ENCODE measurements at regions not wholly inside any gene's neighbourhood (a gene's known extent, or its start where the extent isn't known, plus 50 kb on each side); places are given as distances from the start of the nearest gene placed in this dataset.

DNA sequence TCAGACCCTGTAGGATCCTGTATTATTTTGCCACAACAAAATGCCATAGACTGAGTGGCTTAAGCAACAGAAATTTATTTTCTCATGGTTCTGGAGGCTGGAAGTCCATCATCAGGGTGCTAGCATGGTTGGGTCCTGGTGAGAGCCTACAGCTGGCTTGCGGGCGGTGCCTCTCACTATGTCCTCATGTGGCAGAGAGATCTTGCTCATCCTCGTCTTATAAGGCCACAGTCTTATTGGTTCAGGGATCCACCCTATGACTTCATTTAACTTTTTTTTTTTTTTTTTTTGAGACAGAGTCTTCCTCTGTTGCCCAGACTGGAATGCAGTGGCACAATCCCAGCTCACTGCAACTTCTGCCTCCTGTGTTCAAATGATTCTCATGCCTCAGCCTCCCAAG lies 90.9 kb downstream of the LSM5 start:
- no peaks in the 10 kb centered on the region for H3K9me3 ChIP-seq (ENCODE audit: control insufficient read depth in 4 of 4, low read length in 3 of 4)
- no peak overlapping the region for H3K27ac ChIP-seq (ENCODE audit: low read depth in 1 of 2, low read length in 2 of 2)
- DNase-seq (ENCODE audit: low spot score): no peak
- no peaks in the 10 kb centered on the region for H3K27me3 ChIP-seq (ENCODE audit: control insufficient read depth in 4 of 4, insufficient read depth in 4 of 4, low read length in 3 of 4)
- TF ChIP-seq TAF1 (conservative IDR thresholded peaks at IDR 0.05) (no peak), SP1 (IDR thresholded peaks at IDR 0.05) (no peak), FOXA1 (IDR thresholded peaks at IDR 0.05) (no peak), YY1 (IDR thresholded peaks at IDR 0.05) (no peak), JUND (IDR thresholded peaks at IDR 0.05) (no peak)
- TF ChIP-seq, protein P1, sequence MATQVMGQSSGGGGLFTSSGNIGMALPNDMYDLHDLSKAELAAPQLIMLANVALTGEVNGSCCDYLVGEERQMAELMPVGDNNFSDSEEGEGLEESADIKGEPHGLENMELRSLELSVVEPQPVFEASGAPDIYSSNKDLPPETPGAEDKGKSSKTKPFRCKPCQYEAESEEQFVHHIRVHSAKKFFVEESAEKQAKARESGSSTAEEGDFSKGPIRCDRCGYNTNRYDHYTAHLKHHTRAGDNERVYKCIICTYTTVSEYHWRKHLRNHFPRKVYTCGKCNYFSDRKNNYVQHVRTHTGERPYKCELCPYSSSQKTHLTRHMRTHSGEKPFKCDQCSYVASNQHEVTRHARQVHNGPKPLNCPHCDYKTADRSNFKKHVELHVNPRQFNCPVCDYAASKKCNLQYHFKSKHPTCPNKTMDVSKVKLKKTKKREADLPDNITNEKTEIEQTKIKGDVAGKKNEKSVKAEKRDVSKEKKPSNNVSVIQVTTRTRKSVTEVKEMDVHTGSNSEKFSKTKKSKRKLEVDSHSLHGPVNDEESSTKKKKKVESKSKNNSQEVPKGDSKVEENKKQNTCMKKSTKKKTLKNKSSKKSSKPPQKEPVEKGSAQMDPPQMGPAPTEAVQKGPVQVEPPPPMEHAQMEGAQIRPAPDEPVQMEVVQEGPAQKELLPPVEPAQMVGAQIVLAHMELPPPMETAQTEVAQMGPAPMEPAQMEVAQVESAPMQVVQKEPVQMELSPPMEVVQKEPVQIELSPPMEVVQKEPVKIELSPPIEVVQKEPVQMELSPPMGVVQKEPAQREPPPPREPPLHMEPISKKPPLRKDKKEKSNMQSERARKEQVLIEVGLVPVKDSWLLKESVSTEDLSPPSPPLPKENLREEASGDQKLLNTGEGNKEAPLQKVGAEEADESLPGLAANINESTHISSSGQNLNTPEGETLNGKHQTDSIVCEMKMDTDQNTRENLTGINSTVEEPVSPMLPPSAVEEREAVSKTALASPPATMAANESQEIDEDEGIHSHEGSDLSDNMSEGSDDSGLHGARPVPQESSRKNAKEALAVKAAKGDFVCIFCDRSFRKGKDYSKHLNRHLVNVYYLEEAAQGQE (IDR thresholded peaks at IDR 0.05): no peak
- no peak overlapping the region for H3K9ac ChIP-seq (ENCODE audit: low read depth in 1 of 2, low read length in 2 of 2)
- 64% methylated on average over 3 of the region's 3 CpGs for WGBS
- no peaks in the 10 kb centered on the region for H3K4me1 ChIP-seq (ENCODE audit: control insufficient read depth in 4 of 4, insufficient read depth in 4 of 4, low read length in 3 of 4)
- H3K4me3 ChIP-seq (ENCODE audit: low read depth in 1 of 3, low read length in 3 of 3): no peak overlapping the region
- H3K36me3 ChIP-seq (ENCODE audit: control insufficient read depth in 4 of 4, insufficient read depth in 3 of 4, low read depth in 1 of 4, low read length in 3 of 4): no peaks in the 10 kb centered on the region

DNA sequence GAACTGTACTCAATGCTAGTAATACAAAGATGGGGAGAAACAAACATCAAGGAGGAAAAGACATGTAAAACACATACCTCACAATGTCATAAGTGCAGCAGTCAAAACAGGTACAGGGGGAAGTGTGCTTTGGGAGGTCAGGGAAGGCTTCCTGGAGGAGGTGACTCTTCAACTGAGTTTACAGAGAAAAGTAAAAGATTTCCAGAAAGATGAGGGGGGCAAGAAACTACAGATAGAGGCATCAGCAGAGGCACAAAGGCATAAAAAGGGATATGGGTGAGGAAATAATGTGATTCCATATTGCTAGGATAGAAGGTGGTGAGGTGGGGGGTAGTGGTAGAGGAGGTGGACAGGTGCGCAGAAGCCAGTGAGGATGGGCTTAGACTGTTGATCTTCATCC lies 95.0 kb downstream of the LSM5 start:
- Histone ChIP-seq H3K4me3 (ENCODE audit: low read depth in 1 of 3, low read length in 3 of 3) (no peak overlapping the region), H3K36me3 (ENCODE audit: control insufficient read depth in 4 of 4, insufficient read depth in 3 of 4, low read depth in 1 of 4, low read length in 3 of 4) (no peaks in the 10 kb centered on the region), H3K27ac (ENCODE audit: low read depth in 1 of 2, low read length in 2 of 2) (no peak overlapping the region), H3K9ac (ENCODE audit: low read depth in 1 of 2, low read length in 2 of 2) (no peak overlapping the region), H3K27me3 (ENCODE audit: control insufficient read depth in 4 of 4, insufficient read depth in 4 of 4, low read length in 3 of 4) (no peaks in the 10 kb centered on the region), H3K9me3 (ENCODE audit: control insufficient read depth in 4 of 4, low read length in 3 of 4) (no peaks in the 10 kb centered on the region), H3K4me1 (ENCODE audit: control insufficient read depth in 4 of 4, insufficient read depth in 4 of 4, low read length in 3 of 4) (no peaks in the 10 kb centered on the region)
- 69% methylated on average over 1 of the region's 1 CpG for WGBS
- DNase-seq (ENCODE audit: low spot score): no peak
- TF ChIP-seq RXRA (IDR thresholded peaks at IDR 0.05): no peak
- TF ChIP-seq, protein P1 (IDR thresholded peaks at IDR 0.05): no peak
- TF ChIP-seq YY1 (IDR thresholded peaks at IDR 0.05): no peak
- no peak for TF ChIP-seq GABPA (IDR thresholded peaks at IDR 0.05 in 1 of 2, conservative IDR thresholded peaks at IDR 0.05 in 1 of 2)
- no peak for TF ChIP-seq FOXA2 (IDR thresholded peaks at IDR 0.05)
- TF ChIP-seq, protein P2, sequence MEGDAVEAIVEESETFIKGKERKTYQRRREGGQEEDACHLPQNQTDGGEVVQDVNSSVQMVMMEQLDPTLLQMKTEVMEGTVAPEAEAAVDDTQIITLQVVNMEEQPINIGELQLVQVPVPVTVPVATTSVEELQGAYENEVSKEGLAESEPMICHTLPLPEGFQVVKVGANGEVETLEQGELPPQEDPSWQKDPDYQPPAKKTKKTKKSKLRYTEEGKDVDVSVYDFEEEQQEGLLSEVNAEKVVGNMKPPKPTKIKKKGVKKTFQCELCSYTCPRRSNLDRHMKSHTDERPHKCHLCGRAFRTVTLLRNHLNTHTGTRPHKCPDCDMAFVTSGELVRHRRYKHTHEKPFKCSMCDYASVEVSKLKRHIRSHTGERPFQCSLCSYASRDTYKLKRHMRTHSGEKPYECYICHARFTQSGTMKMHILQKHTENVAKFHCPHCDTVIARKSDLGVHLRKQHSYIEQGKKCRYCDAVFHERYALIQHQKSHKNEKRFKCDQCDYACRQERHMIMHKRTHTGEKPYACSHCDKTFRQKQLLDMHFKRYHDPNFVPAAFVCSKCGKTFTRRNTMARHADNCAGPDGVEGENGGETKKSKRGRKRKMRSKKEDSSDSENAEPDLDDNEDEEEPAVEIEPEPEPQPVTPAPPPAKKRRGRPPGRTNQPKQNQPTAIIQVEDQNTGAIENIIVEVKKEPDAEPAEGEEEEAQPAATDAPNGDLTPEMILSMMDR (IDR thresholded peaks at IDR 0.05; ENCODE audit: low read depth, low read length, missing input control): no peak
- no peak for TF ChIP-seq TAF1 (conservative IDR thresholded peaks at IDR 0.05)
- TF ChIP-seq HNF4A (conservative IDR thresholded peaks at IDR 0.05): no peak
- TF ChIP-seq, protein P3, sequence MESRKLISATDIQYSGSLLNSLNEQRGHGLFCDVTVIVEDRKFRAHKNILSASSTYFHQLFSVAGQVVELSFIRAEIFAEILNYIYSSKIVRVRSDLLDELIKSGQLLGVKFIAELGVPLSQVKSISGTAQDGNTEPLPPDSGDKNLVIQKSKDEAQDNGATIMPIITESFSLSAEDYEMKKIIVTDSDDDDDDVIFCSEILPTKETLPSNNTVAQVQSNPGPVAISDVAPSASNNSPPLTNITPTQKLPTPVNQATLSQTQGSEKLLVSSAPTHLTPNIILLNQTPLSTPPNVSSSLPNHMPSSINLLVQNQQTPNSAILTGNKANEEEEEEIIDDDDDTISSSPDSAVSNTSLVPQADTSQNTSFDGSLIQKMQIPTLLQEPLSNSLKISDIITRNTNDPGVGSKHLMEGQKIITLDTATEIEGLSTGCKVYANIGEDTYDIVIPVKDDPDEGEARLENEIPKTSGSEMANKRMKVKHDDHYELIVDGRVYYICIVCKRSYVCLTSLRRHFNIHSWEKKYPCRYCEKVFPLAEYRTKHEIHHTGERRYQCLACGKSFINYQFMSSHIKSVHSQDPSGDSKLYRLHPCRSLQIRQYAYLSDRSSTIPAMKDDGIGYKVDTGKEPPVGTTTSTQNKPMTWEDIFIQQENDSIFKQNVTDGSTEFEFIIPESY (IDR thresholded peaks at IDR 0.05): no peak
- TF ChIP-seq, protein P4, sequence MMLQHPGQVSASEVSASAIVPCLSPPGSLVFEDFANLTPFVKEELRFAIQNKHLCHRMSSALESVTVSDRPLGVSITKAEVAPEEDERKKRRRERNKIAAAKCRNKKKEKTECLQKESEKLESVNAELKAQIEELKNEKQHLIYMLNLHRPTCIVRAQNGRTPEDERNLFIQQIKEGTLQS (IDR thresholded peaks at IDR 0.05): no peak
- TF ChIP-seq FOXA1 (IDR thresholded peaks at IDR 0.05): no peak
- TF ChIP-seq RAD21 (IDR thresholded peaks at IDR 0.05): no peak
- TF ChIP-seq SP1 (IDR thresholded peaks at IDR 0.05): no peak
- no peak for TF ChIP-seq JUND (IDR thresholded peaks at IDR 0.05)
- TF ChIP-seq, protein P5, sequence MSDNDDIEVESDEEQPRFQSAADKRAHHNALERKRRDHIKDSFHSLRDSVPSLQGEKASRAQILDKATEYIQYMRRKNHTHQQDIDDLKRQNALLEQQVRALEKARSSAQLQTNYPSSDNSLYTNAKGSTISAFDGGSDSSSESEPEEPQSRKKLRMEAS (IDR thresholded peaks at IDR 0.05): no peak
- TF ChIP-seq NR2F2 (IDR thresholded peaks at IDR 0.05): no peak
- no peak for TF ChIP-seq EGR1 (IDR thresholded peaks at IDR 0.05; ENCODE audit: low read depth in 2 of 2)
- TF ChIP-seq HNF4G (IDR thresholded peaks at IDR 0.05): no peak
